ENCODE measurements at regions not wholly inside any gene's neighbourhood (a gene's known extent, or its start where the extent isn't known, plus 50 kb on each side); places are given as distances from the start of the nearest gene placed in this dataset.

- no peak for ATAC-seq
- TF ChIP-seq ZNF565 (CRISPR knock-in tag; conservative IDR thresholded peaks at IDR 0.05; ENCODE audit: low read depth) (no peak), CREB5 (CRISPR knock-in tag; IDR thresholded peaks at IDR 0.05; ENCODE audit: low read depth) (no peak), TOX (CRISPR knock-in tag; IDR thresholded peaks at IDR 0.05; ENCODE audit: borderline replicate concordance) (no peak), TCF4 (CRISPR knock-in tag; IDR thresholded peaks at IDR 0.05; ENCODE audit: borderline replicate concordance) (no peak), ZNF70 (CRISPR knock-in tag; IDR thresholded peaks at IDR 0.05) (no peak), GLIS3 (CRISPR knock-in tag; IDR thresholded peaks at IDR 0.05) (no peak), ZFP30 (CRISPR knock-in tag; IDR thresholded peaks at IDR 0.05) (no peak)
Measured at GRCh38 chr12:27906127-27906500, 66.4 kb downstream of the PTHLH start.

GRCh38 chr12:27905285-27906126 is 67.0 kb downstream of the PTHLH start:
- no peak for ATAC-seq
- no peak for TF ChIP-seq PPARA (CRISPR knock-in tag; IDR thresholded peaks at IDR 0.05; ENCODE audit: borderline replicate concordance)
- TF ChIP-seq ZNF70 (CRISPR knock-in tag; IDR thresholded peaks at IDR 0.05), result no peak
- no peak for TF ChIP-seq CSDC2 (CRISPR knock-in tag; IDR thresholded peaks at IDR 0.05)
- no peak for TF ChIP-seq ESRRG (CRISPR knock-in tag; IDR thresholded peaks at IDR 0.05)
- no peak for TF ChIP-seq ZC3H10 (CRISPR knock-in tag; IDR thresholded peaks at IDR 0.05)
- TF ChIP-seq PATZ1 (CRISPR knock-in tag; IDR thresholded peaks at IDR 0.05; ENCODE audit: borderline replicate concordance), result no peak
- no peak for TF ChIP-seq POU6F1 (CRISPR knock-in tag; IDR thresholded peaks at IDR 0.05; ENCODE audit: borderline replicate concordance, low read depth)
- TF ChIP-seq OSR1 (CRISPR knock-in tag; IDR thresholded peaks at IDR 0.05), result no peak
- TF ChIP-seq TSHZ2 (CRISPR knock-in tag; IDR thresholded peaks at IDR 0.05), result no peak
- TF ChIP-seq TOX (CRISPR knock-in tag; IDR thresholded peaks at IDR 0.05; ENCODE audit: borderline replicate concordance), result no peak
- no peak for TF ChIP-seq SNAI2 (CRISPR knock-in tag; IDR thresholded peaks at IDR 0.05)
- no peak for TF ChIP-seq CSRNP3 (CRISPR knock-in tag; IDR thresholded peaks at IDR 0.05)
- TF ChIP-seq ZNF565 (CRISPR knock-in tag; conservative IDR thresholded peaks at IDR 0.05; ENCODE audit: low read depth), result no peak
- no peak for TF ChIP-seq ISL1 (CRISPR knock-in tag; IDR thresholded peaks at IDR 0.05)
- TF ChIP-seq ZFP3 (CRISPR knock-in tag; IDR thresholded peaks at IDR 0.05), result no peak
- no peak for TF ChIP-seq ZNF8 (CRISPR knock-in tag; IDR thresholded peaks at IDR 0.05)
- TF ChIP-seq BACH2 (CRISPR knock-in tag; IDR thresholded peaks at IDR 0.05; ENCODE audit: borderline replicate concordance), result no peak
- TF ChIP-seq TCF4 (CRISPR knock-in tag; IDR thresholded peaks at IDR 0.05; ENCODE audit: borderline replicate concordance), result no peak

- no peak for ATAC-seq
- TF ChIP-seq PATZ1 (CRISPR knock-in tag; IDR thresholded peaks at IDR 0.05; ENCODE audit: borderline replicate concordance) (no peak), RARB (CRISPR knock-in tag; IDR thresholded peaks at IDR 0.05) (no peak), ZFP30 (CRISPR knock-in tag; IDR thresholded peaks at IDR 0.05) (no peak), ZNF8 (CRISPR knock-in tag; IDR thresholded peaks at IDR 0.05) (no peak), BACH2 (CRISPR knock-in tag; IDR thresholded peaks at IDR 0.05; ENCODE audit: borderline replicate concordance) (no peak)
Measured at GRCh38 chr12:27902651-27903050, 69.9 kb downstream of the PTHLH start.
